HEK293T (cell line): ENCODE measurements at regions not wholly inside any gene's neighbourhood (a gene's known extent, or its start where the extent isn't known, plus 50 kb on each side); places are given as distances from the start of the nearest gene placed in this dataset.

ENCODE experiments used
- CTCF ChIA-PET: fragments of 350-600 bp; formaldehyde crosslinking; extraction: SDS; loops from one replicate; lab custom pipeline; 2021; ENCODE audit warnings: antibody characterized with exemption, inconsistent platforms; lab: Yijun Ruan, JAX
- POLR2A ChIA-PET: fragments of 350-600 bp; formaldehyde crosslinking; extraction: SDS; loops from one replicate; lab custom pipeline; 2020; ENCODE audit warnings: antibody characterized with exemption, inconsistent platforms; lab: Yijun Ruan, JAX
- DNase-seq: peaks from one replicate; pipeline ENCODE4 v3.0.0; 2012; ENCODE audit warnings: mixed read lengths; ENCODE audit errors: extremely low spot score
- ARNT ChIP-seq: fragments of 450-650 bp; IDR thresholded peaks from 2 replicates; pipeline ENCODE4 v1.6.1; 2017; ENCODE audit warnings: mild to moderate bottlenecking
- BHLHE40 ChIP-seq: fragments of 450-650 bp; IDR thresholded peaks from 2 replicates; pipeline ENCODE4 v1.6.1; 2016; ENCODE audit warnings: mild to moderate bottlenecking, moderate library complexity, borderline replicate concordance
- CTBP1 ChIP-seq: fragments of 450-650 bp; IDR thresholded peaks from 2 replicates; pipeline ENCODE4 v1.6.1; 2016; ENCODE audit warnings: borderline replicate concordance
- ELF4 ChIP-seq: fragments of 450-650 bp; IDR thresholded peaks from 2 replicates; pipeline ENCODE4 v1.6.1; 2017; ENCODE audit warnings: antibody characterized with exemption
- FOXA1 ChIP-seq: fragments of 450-650 bp; IDR thresholded peaks from 2 replicates; pipeline ENCODE4 v1.6.1; 2016; ENCODE audit warnings: mild to moderate bottlenecking
- FOXK2 ChIP-seq: fragments of 450-650 bp; IDR thresholded peaks from 2 replicates; pipeline ENCODE4 v1.6.1; 2016; ENCODE audit warnings: mild to moderate bottlenecking
- FOXM1 ChIP-seq: fragments of 450-650 bp; IDR thresholded peaks from 2 replicates; pipeline ENCODE4 v1.6.1; 2017; ENCODE audit warnings: mild to moderate bottlenecking, borderline replicate concordance
- HDGF ChIP-seq: fragments of 450-650 bp; IDR thresholded peaks from 2 replicates; pipeline ENCODE4 v1.6.1; 2017; ENCODE audit warnings: antibody characterized with exemption, borderline replicate concordance
- L3MBTL2 ChIP-seq: fragments of 450-650 bp; conservative IDR thresholded peaks from 2 replicates; pipeline ENCODE4 v1.6.1; 2016; ENCODE audit warnings: mild to moderate bottlenecking
- LEF1 ChIP-seq: fragments of 450-650 bp; IDR thresholded peaks from 2 replicates; pipeline ENCODE4 v1.6.1; 2017; ENCODE audit warnings: mild to moderate bottlenecking, borderline replicate concordance
- NFRKB ChIP-seq: fragments of 450-650 bp; IDR thresholded peaks from 2 replicates; pipeline ENCODE4 v1.6.1; 2016; ENCODE audit warnings: mild to moderate bottlenecking, moderate library complexity
- SP1 ChIP-seq: fragments of 450-650 bp; IDR thresholded peaks from 2 replicates; pipeline ENCODE4 v1.6.1; 2017
- SUZ12 ChIP-seq: fragments of 450-650 bp; IDR thresholded peaks from 2 replicates; pipeline ENCODE4 v1.6.1; 2016; ENCODE audit warnings: mild to moderate bottlenecking
- TARDBP ChIP-seq: fragments of 450-650 bp; IDR thresholded peaks from 2 replicates; pipeline ENCODE4 v1.6.1; 2016
- ZNF384 ChIP-seq: fragments of 450-650 bp; IDR thresholded peaks from 2 replicates; pipeline ENCODE4 v1.6.1; 2016
- TF ChIP-seq, protein P1 (sequence below): fragments of 450-650 bp; IDR thresholded peaks from 2 replicates; pipeline ENCODE4 v1.6.1; 2016

GRCh38 chr16:72576189-72576588 is 404.2 kb upstream of the PMFBP1 start:
- no peak for TF ChIP-seq BHLHE40
- no peak for TF ChIP-seq L3MBTL2
- no peak for TF ChIP-seq CTBP1
- TF ChIP-seq FOXM1 = no peak
- CTCF ChIA-PET = no interaction called here
- no peak for DNase-seq
- POLR2A ChIA-PET = no interaction called here

GRCh38 chr16:72569677-72570076 is 397.7 kb upstream of the PMFBP1 start:
- no peak for DNase-seq
- TF ChIP-seq FOXM1 (no peak), ZNF384 (no peak), FOXA1 (no peak), NFRKB (no peak), SUZ12 (no peak), HDGF (no peak), LEF1 (no peak), TARDBP (no peak), ELF4 (no peak)
- ChIA-PET POLR2A (no interaction called here), CTCF (no interaction called here)

DNA sequence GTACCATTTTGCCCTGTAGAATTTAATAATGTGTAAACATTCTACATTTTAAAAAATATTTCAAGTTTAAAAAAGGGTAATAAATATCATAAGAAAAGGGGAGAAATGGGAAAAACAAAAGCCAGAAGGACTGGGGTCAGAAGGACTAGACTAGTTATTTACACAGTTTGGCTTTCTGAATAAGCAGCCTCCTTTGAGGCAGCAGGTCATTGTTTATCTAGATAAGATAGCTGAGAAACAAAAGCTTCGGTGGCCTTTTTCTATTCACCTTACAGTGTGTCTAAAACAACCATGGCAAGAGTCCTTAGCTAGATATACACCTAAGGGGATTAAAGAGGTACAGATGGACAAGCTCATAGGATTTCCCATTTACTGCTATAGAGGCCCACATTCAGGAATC is 396.5 kb upstream of the PMFBP1 start:
- no peak for DNase-seq
- TF ChIP-seq FOXA1 = no peak
- TF ChIP-seq SUZ12 = no peak
- no peak for TF ChIP-seq ZNF384
- TF ChIP-seq FOXK2 = no peak
- TF ChIP-seq SP1 = no peak
- TF ChIP-seq FOXM1 = no peak
- TF ChIP-seq CTBP1 = no peak
- TF ChIP-seq BHLHE40 = no peak
- TF ChIP-seq TARDBP = no peak
- TF ChIP-seq NFRKB = no peak
- TF ChIP-seq ARNT = no peak
- TF ChIP-seq L3MBTL2 = no peak
- TF ChIP-seq HDGF = no peak
- CTCF ChIA-PET = no interaction called here

DNA sequence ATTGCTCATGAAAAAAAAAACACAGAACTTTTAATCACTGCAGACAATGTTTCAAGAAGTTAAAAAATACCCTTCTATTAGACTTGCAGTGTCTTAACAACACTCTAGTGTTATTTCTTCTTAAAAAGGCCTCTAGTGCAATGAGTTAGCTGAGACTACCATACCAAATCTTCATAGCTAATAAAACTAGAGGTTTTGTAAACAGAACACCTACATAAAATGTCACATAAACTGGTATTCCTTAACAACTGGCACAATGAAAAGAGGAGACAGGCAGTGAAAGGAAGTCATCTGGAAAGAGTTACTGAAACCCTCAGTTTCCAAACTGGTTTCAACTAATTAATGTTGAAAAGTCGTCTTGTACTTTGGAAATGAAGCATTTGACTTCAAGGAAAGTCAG is 394.2 kb upstream of the PMFBP1 start:
- TF ChIP-seq FOXA1 = no peak
- no peak for TF ChIP-seq BHLHE40
- TF ChIP-seq FOXK2 = no peak
- no peak for TF ChIP-seq HDGF
- no peak for TF ChIP-seq SP1
- no peak for TF ChIP-seq SUZ12
- no peak for TF ChIP-seq CTBP1
- TF ChIP-seq TARDBP = no peak
- TF ChIP-seq, protein P1, sequence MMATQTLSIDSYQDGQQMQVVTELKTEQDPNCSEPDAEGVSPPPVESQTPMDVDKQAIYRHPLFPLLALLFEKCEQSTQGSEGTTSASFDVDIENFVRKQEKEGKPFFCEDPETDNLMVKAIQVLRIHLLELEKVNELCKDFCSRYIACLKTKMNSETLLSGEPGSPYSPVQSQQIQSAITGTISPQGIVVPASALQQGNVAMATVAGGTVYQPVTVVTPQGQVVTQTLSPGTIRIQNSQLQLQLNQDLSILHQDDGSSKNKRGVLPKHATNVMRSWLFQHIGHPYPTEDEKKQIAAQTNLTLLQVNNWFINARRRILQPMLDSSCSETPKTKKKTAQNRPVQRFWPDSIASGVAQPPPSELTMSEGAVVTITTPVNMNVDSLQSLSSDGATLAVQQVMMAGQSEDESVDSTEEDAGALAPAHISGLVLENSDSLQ = no peak
- no peak for TF ChIP-seq LEF1
- no peak for TF ChIP-seq ELF4
- TF ChIP-seq L3MBTL2 = no peak
- TF ChIP-seq NFRKB = no peak
- no peak for DNase-seq
- ChIA-PET POLR2A (no interaction called here), CTCF (no interaction called here)

More for the DNA sequence above, 396.5 kb upstream of the PMFBP1 start:
- POLR2A ChIA-PET = no interaction called here

GRCh38 chr16:72565106-72565505 is 393.2 kb upstream of the PMFBP1 start:
- POLR2A ChIA-PET = no interaction called here
- CTCF ChIA-PET = no interaction called here
- DNase-seq = no peak
- TF ChIP-seq LEF1 (no peak), CTBP1 (no peak), FOXA1 (no peak), ELF4 (no peak), L3MBTL2 (no peak), TARDBP (no peak), FOXK2 (no peak), ARNT (no peak), NFRKB (no peak), ZNF384 (no peak), SUZ12 (no peak)
- TF ChIP-seq, protein P1 = no peak

DNA sequence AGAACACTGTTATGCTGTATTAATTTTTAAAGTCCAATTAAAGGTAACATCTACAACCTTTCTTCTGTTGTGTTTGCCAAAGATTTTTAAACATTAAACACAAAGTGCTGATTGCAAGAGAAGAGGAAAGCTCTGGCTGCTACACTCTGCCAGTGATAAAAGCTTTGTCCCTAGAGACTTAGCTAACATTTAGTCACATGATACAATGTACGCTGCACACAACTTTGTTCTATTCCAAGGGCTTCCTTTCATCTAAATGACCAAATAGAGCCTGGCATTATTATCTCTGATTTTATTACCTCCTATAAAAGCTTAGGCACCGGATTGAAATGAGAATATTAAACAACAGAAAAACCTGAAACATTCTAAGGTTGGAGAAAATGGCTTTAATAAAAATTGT is 388.7 kb upstream of the PMFBP1 start:
- DNase-seq = peak; percentile 21
- POLR2A ChIA-PET = no interaction called here
- TF ChIP-seq, protein P1 = no peak
- no peak for TF ChIP-seq FOXA1
- TF ChIP-seq ARNT = no peak
- TF ChIP-seq ZNF384 = no peak
- TF ChIP-seq LEF1 = no peak
- no peak for TF ChIP-seq L3MBTL2
- TF ChIP-seq TARDBP = no peak
- no peak for TF ChIP-seq CTBP1
- no peak for TF ChIP-seq ELF4
- no peak for TF ChIP-seq HDGF
- TF ChIP-seq BHLHE40 = no peak
- no peak for TF ChIP-seq FOXK2
- TF ChIP-seq NFRKB = no peak
- no peak for TF ChIP-seq SUZ12
- no peak for TF ChIP-seq FOXM1
- no peak for TF ChIP-seq SP1
- CTCF ChIA-PET = interaction anchor here (0.7 kb wide), 1 partner anchor 1720 kb away, joined by 3 read pairs; no protein-coding TSS in a partner anchor

- ChIA-PET CTCF (no interaction called here), POLR2A (no interaction called here)
- no peak for TF ChIP-seq ZNF384
- no peak for TF ChIP-seq LEF1
- no peak for TF ChIP-seq SP1
- TF ChIP-seq FOXM1 = no peak
- no peak for TF ChIP-seq TARDBP
- TF ChIP-seq BHLHE40 = no peak
- no peak for TF ChIP-seq CTBP1
- TF ChIP-seq L3MBTL2 = no peak
- no peak for TF ChIP-seq HDGF
- no peak for DNase-seq
Observed at GRCh38 chr16:72558501-72558900, 386.5 kb upstream of the PMFBP1 start.
